DND-41 (cell line): ENCODE measurements at regions not wholly inside any gene's neighbourhood (a gene's known extent, or its start where the extent isn't known, plus 50 kb on each side); places are given as distances from the start of the nearest gene placed in this dataset.

Experiments
- ATAC-seq: fragments of 200-7000 bp; cut with Tn5 transposase; 3 replicates; pipeline ENCODE4 v1.9.1; 2021; ENCODE audit warnings: low read depth; ENCODE audit not compliant: insufficient read depth
- DNase-seq: peaks from one replicate; pipeline ENCODE4 v3.0.0-alpha.2; 2020
- H2AFZ ChIP-seq: 2 replicates; pipeline ENCODE4 v1.6.0; 2012; ENCODE audit warnings: low read depth, low read length
- H3K27ac ChIP-seq: 2 replicates; pipeline ENCODE4 v1.5.1; 2012; ENCODE audit warnings: low read length, inconsistent platforms
- H3K27me3 ChIP-seq: fragments of 200-600 bp; sonication (generic); 2 replicates; pipeline ENCODE4 v1.6.0; 2012; ENCODE audit warnings: low read length, mild to moderate bottlenecking, inconsistent platforms; ENCODE audit not compliant: insufficient read depth, poor library complexity
- H3K36me3 ChIP-seq: 2 replicates; pipeline ENCODE4 v1.5.1; 2012; ENCODE audit warnings: low read length, inconsistent platforms; ENCODE audit not compliant: insufficient read depth
- H3K4me1 ChIP-seq: 2 replicates; pipeline ENCODE4 v1.5.1; 2012; ENCODE audit warnings: mild to moderate bottlenecking, low read length; ENCODE audit not compliant: insufficient read depth
- H3K4me2 ChIP-seq: 2 replicates; pipeline ENCODE4 v1.6.0; 2012; ENCODE audit warnings: mild to moderate bottlenecking, moderate library complexity, low read length, inconsistent platforms; ENCODE audit not compliant: insufficient read depth
- H3K4me3 ChIP-seq, 2 experiments: fragments of 200-600 bp in 1 of 2; shearing (Covaris generic) in 1 of 2; 2 replicates each; pipeline ENCODE4 v1.5.1; 2012 to 2016; ENCODE audit warnings: inconsistent platforms in 2 of 2, low read length in 2 of 2, mild to moderate bottlenecking in 2 of 2, low read depth in 1 of 2, moderate library complexity in 1 of 2
- H3K79me2 ChIP-seq: 2 replicates; pipeline ENCODE4 v1.6.0; 2012; ENCODE audit warnings: low read length, inconsistent platforms; ENCODE audit not compliant: insufficient read depth
- H3K9ac ChIP-seq: 2 replicates; pipeline ENCODE4 v1.6.0; 2012; ENCODE audit warnings: low read depth, mild to moderate bottlenecking, inconsistent platforms, low read length, moderate library complexity
- H3K9me3 ChIP-seq: 2 replicates; pipeline ENCODE4 v1.5.1; 2012; ENCODE audit warnings: low read length, moderate library complexity, mild to moderate bottlenecking, inconsistent platforms; ENCODE audit not compliant: insufficient read depth, severe bottlenecking
- H4K20me1 ChIP-seq: 2 replicates; pipeline ENCODE4 v1.6.0; 2012; ENCODE audit warnings: low read length; ENCODE audit not compliant: insufficient read depth
- CTCF ChIP-seq: IDR thresholded peaks from 2 replicates; pipeline ENCODE4 v1.5.1; 2012; ENCODE audit warnings: borderline replicate concordance, low read length, moderate library complexity, mild to moderate bottlenecking; ENCODE audit not compliant: poor library complexity, severe bottlenecking; ENCODE audit errors: extremely low read depth
- EZH2 ChIP-seq: IDR thresholded peaks from 3 replicates; pipeline ENCODE4 v1.6.1; 2012; ENCODE audit warnings: borderline replicate concordance, low read depth, mild to moderate bottlenecking, moderate library complexity, low read length, inconsistent platforms; ENCODE audit not compliant: severe bottlenecking

- H4K20me1 ChIP-seq = no peaks in the 10 kb centered on the region
- H3K9ac ChIP-seq = no peak overlapping the region
- ATAC-seq (no peak), DNase-seq (no peak)
- no peak overlapping the region for H3K4me3 ChIP-seq
- H3K79me2 ChIP-seq = no peaks in the 10 kb centered on the region
- TF ChIP-seq CTCF = no peak
- TF ChIP-seq EZH2 = no peak
- H3K9me3 ChIP-seq = no peaks in the 10 kb centered on the region
- no peak overlapping the region for H3K27ac ChIP-seq
- no peaks in the 10 kb centered on the region for H3K4me1 ChIP-seq
- no peaks in the 10 kb centered on the region for H3K27me3 ChIP-seq
- no peak overlapping the region for H2AFZ ChIP-seq
- H3K4me2 ChIP-seq = no peak overlapping the region
- no peaks in the 10 kb centered on the region for H3K36me3 ChIP-seq
These were observed 84.6 kb upstream of the PROKR2 start for GRCh38 chr20:5401277-5401875.

GRCh38 chr20:5400164-5400762 is 83.5 kb upstream of the PROKR2 start:
- no peaks in the 10 kb centered on the region for H4K20me1 ChIP-seq
- no peak overlapping the region for H3K27ac ChIP-seq
- TF ChIP-seq CTCF = no peak
- no peak for TF ChIP-seq EZH2
- no peaks in the 10 kb centered on the region for H3K9me3 ChIP-seq
- H3K4me1 ChIP-seq = no peaks in the 10 kb centered on the region
- H2AFZ ChIP-seq = no peak overlapping the region
- DNase-seq (peak; percentile 52), ATAC-seq (peak; percentile 69; the same call in 2 of the 3 replicates)
- H3K79me2 ChIP-seq = no peaks in the 10 kb centered on the region
- no peak overlapping the region for H3K4me2 ChIP-seq
- H3K4me3 ChIP-seq = no peak overlapping the region
- H3K27me3 ChIP-seq = no peaks in the 10 kb centered on the region
- no peak overlapping the region for H3K9ac ChIP-seq
- no peaks in the 10 kb centered on the region for H3K36me3 ChIP-seq

GRCh38 chr20:5397393-5397792 is 80.6 kb upstream of the PROKR2 start:
- Histone ChIP-seq H3K9me3 (no peaks in the 10 kb centered on the region), H2AFZ (no peak overlapping the region), H3K9ac (no peak overlapping the region), H3K27me3 (no peaks in the 10 kb centered on the region), H3K36me3 (no peaks in the 10 kb centered on the region), H3K79me2 (no peaks in the 10 kb centered on the region), H3K4me2 (no peak overlapping the region), H3K4me3 (no peak overlapping the region), H4K20me1 (no peaks in the 10 kb centered on the region), H3K4me1 (no peaks in the 10 kb centered on the region), H3K27ac (no peak overlapping the region)
- no peak for TF ChIP-seq EZH2
- TF ChIP-seq CTCF = no peak
- DNase-seq (no peak), ATAC-seq (no peak)
